GM19099 (cell line): ENCODE measurements at regions not wholly inside any gene's neighbourhood (a gene's known extent, or its start where the extent isn't known, plus 50 kb on each side); places are given as distances from the start of the nearest gene placed in this dataset.

Source experiments
- POLR2A ChIP-seq: IDR thresholded peaks from 3 replicates; pipeline ENCODE4 v1.6.1; 2011; ENCODE audit warnings: low read depth; ENCODE audit not compliant: insufficient read length; ENCODE audit errors: extremely low read depth

GRCh38 chr21:14814991-14815390, 249.8 kb downstream of the NRIP1 start:
- TF ChIP-seq POLR2A = no peak

DNA sequence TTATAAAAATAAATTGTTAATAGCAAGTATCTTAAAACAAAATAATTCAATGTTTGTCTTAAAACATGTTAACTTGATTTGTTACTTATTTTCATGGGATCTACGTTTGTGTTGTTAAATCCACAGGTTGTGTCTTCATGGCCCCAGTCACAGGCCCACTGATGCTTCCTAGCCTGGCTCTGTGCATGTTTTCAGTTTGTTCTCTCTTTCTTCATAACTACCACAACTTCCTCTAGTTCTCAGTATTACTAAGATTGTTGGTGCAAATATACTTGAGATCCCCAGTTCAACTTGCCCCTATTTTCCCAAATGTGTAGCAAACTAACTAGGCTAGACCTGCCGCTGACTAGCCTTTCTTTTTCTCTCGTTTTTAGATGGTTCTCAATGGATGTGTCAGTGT, 250.5 kb downstream of the NRIP1 start:
- no peak for TF ChIP-seq POLR2A

DNA sequence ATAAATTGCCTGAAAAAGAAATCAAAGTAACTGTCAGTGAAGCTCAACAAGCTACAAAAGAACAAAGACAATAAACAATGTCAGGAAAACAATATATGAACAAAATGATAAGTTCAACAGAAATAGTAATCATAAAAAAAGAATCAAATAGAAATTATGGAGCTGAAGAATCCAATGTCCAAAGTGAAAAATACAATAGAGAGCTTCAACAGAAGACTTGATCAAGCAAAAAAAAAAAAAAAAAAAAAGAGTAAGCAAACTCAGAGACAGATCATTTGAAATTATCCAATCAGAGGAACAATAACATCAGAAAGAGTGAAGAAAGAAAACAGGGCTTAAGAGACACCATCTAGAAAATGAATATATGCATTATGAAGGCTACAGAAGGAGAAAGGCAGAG, 251.4 kb upstream of the SAMSN1 start:
- no peak for TF ChIP-seq POLR2A

GRCh38 chr21:14787312-14787711, 241.2 kb upstream of the SAMSN1 start:
- no peak for TF ChIP-seq POLR2A

GRCh38 chr21:14785679-14786078, 239.6 kb upstream of the SAMSN1 start:
- no peak for TF ChIP-seq POLR2A

DNA sequence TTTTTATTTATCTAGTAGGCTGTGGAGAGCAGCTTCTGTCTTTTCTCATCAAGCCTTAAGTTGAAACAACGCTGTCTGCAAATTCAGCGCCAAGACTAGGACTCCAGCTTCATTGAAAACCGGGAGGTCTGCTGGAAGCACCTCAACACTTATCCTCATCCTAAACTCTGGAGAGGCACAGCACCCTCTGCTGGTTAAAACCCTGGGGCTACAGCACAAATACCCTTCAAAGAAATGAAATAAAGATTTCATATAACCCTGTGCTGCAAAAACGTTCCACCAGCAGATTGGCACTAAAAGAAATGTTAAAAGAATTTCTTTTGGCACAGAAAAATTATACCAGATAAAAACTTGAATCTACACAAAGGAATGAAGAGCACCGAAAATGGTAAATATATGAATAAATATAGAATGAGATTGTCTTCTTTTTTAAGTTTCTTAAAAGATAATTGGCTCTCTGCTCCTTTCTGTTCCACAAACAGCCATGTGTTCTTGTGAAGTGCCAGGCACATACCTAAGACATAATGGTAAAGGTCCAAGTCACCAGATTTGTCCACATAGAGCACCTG, 227.7 kb upstream of the SAMSN1 start:
- no peak for TF ChIP-seq POLR2A

DNA sequence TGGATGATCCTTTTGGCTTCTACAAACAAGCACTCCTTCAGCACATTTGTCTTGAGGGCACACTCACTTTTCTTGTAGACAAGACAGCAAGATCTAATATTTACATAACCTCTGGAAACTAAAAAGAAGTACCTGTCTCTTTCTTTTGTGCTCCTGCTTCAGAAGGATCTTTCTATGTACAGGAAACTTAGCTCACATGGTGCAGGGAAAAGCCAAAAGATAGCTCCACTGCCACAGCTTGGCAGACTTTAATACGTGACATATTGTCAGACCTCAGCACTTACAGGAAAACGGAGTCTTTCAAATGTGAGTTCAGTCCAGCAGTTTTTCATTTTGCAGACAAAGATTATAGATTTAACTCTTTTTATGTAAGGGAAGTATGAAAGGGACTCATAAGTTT, 225.5 kb upstream of the SAMSN1 start:
- no peak for TF ChIP-seq POLR2A

- no peak for TF ChIP-seq POLR2A
Observed at GRCh38 chr21:14768042-14768441, 221.9 kb upstream of the SAMSN1 start.

DNA sequence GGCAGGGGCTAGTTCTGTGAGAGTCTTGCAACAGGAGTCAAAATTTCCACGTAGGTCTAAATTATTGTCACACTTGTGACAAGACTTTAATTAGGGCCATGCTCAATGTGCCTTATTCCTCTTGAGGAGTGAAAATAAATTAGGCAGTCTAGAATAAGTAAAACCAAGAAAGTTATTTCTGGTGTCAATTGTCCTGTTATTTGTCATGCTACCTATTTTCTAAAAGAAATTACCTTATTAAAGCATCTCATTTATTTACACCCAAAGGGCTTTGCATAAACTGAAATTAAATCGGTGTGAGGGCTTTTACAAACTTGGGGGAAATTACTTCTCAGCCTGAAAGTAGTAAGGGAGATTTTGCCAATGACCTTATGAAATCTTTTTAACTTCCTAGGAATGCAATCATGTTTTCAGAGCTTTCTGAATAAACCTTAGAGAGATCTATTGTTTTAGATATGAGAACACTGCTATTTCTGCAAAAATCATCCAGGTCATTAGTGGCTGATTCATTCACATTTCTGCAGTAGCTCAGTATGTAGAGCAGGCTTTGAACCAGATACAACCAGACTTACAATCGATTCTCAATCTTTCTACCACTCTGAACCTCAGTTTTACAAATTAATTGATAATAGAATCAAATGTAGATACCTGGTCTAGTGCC, 221.2 kb upstream of the SAMSN1 start:
- TF ChIP-seq POLR2A = no peak

- no peak for TF ChIP-seq POLR2A
Observed at GRCh38 chr21:14766241-14766640, 220.1 kb upstream of the SAMSN1 start.

GRCh38 chr21:14763695-14764064, 217.6 kb upstream of the SAMSN1 start:
- no peak for TF ChIP-seq POLR2A

GRCh38 chr21:14762734-14763694, 216.9 kb upstream of the SAMSN1 start:
- TF ChIP-seq POLR2A = no peak

- no peak for TF ChIP-seq POLR2A
Observed at GRCh38 chr21:14762327-14762726, 216.2 kb upstream of the SAMSN1 start.

DNA sequence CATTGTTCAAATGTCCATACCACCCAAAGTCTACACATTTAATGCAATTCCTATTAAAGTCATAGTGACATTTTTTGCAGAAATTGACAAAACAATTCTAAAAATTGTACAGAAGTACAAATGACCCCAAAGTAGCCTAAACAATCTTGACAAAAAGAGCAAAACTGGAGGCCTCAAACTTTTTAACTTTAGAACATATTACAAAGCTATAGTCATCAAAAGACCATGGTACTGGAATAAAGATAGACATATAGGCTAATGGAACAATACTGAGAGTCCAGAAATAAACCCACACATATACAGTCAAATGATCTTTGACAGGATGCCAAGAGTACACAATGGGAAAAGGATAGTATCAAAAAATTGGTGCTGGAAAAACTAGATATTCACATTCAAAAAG, 213.2 kb upstream of the SAMSN1 start:
- no peak for TF ChIP-seq POLR2A

DNA sequence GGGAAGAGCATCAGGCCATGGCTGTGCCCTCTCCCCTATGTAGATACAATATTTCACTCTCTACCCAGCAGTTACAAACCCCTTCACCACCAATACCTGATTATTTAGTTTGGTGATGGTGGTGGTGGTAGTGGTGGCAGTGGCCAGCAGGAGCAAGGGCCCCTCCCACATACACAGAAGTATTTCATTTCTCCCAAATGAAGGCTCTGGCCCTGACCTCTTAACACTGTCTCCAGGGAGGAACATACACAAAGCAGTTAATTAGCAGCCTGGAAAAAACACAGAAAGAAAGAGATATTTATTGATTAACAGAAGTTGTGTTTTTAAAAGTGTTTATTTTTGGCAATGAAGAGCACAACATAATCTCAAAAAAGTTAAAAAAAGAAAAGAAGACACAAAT, 212.7 kb upstream of the SAMSN1 start:
- no peak for TF ChIP-seq POLR2A
